ENCODE measurements at regions not wholly inside any gene's neighbourhood (a gene's known extent, or its start where the extent isn't known, plus 50 kb on each side); places are given as distances from the start of the nearest gene placed in this dataset.
"Not testable (repeated sequence)": the region's sequence is repeated elsewhere in the genome, so short reads cannot be mapped to it uniquely, and the experiment has no call there.

GRCh38 chr17:22518185-22518584 is 825.9 kb downstream of the KCNJ18 start:
- H3K27me3 Mint-ChIP-seq = no peaks in the 10 kb centered on the region
- ChIA-PET POLR2A (no interaction called here), CTCF (no interaction called here)
- no peaks in the 10 kb centered on the region for H3K4me1 Mint-ChIP-seq
- Histone ChIP-seq H3K36me3 (ENCODE audit: control insufficient read depth in 2 of 3, insufficient read depth in 3 of 3, low read length in 3 of 3) (no peaks in the 10 kb centered on the region), H3K4me3 (ENCODE audit: low read length) (no peak overlapping the region), H3K4me1 (ENCODE audit: control insufficient read depth in 2 of 2, insufficient read depth in 2 of 2, low read length in 2 of 2) (no peaks in the 10 kb centered on the region), H3K9me3 (ENCODE audit: control insufficient read depth in 2 of 3, low read length in 3 of 3) (peaks cover 0 to 4% (median 0%) of the 10 kb centered on the region in 3 experiments), H3K27ac (ENCODE audit: low read depth, low read length) (no peak overlapping the region), H3K27me3 (ENCODE audit: control insufficient read depth in 2 of 2, insufficient read depth in 2 of 2, low read length in 2 of 2) (no peaks in the 10 kb centered on the region)
- H3K36me3 Mint-ChIP-seq = peaks cover 0 to 4% (median 0%) of the 10 kb centered on the region in 5 donors
- H3K4me3 Mint-ChIP-seq = no peak overlapping the region
- intact Hi-C loops (cut with micrococcal nuclease) = no loop called here
- peaks cover 0 to 21% (median 11%) of the 10 kb centered on the region in 11 donors for H3K9me3 Mint-ChIP-seq
- DNase-seq (no peak), ATAC-seq (no peak)
- H3K27ac Mint-ChIP-seq = no peak overlapping the region

DNA sequence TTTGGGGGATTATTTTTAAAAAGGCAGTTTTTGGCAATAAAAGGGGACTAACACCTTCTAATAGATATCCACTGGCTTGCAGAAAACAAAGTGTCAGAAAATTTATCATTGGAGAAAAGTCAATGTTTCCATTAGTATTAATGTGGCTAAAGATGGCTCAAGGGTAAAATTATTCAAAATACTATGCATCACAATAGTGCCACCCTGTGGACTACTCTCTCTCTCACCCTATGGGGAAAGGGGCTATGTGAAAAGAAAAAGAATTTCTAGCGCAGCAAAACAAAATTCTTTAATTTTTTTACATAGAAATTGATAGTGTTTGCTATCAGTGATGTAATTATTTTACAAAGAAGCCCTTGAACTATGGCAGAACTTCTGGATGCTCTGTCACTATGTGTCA is 856.5 kb downstream of the KCNJ18 start:
- ATAC-seq; H3K27me3 Mint-ChIP-seq; H3K4me3 Mint-ChIP-seq; H3K36me3 ChIP-seq (ENCODE audit: control insufficient read depth in 2 of 3, insufficient read depth in 3 of 3, low read length in 3 of 3); H3K27ac ChIP-seq (ENCODE audit: low read depth, low read length); H3K27me3 ChIP-seq (ENCODE audit: control insufficient read depth in 2 of 2, insufficient read depth in 2 of 2, low read length in 2 of 2); H3K9me3 ChIP-seq (ENCODE audit: control insufficient read depth in 2 of 3, low read length in 3 of 3); POLR2A ChIA-PET; CTCF ChIA-PET; DNase-seq; H3K36me3 Mint-ChIP-seq; intact Hi-C loops (cut with micrococcal nuclease); H3K4me1 Mint-ChIP-seq; H3K27ac Mint-ChIP-seq; H3K4me3 ChIP-seq (ENCODE audit: low read length); H3K4me1 ChIP-seq (ENCODE audit: control insufficient read depth in 2 of 2, insufficient read depth in 2 of 2, low read length in 2 of 2): not testable (repeated sequence)
- H3K9me3 Mint-ChIP-seq = peaks cover 0 to 10% (median 5%) of the 10 kb centered on the region in 11 donors

DNA sequence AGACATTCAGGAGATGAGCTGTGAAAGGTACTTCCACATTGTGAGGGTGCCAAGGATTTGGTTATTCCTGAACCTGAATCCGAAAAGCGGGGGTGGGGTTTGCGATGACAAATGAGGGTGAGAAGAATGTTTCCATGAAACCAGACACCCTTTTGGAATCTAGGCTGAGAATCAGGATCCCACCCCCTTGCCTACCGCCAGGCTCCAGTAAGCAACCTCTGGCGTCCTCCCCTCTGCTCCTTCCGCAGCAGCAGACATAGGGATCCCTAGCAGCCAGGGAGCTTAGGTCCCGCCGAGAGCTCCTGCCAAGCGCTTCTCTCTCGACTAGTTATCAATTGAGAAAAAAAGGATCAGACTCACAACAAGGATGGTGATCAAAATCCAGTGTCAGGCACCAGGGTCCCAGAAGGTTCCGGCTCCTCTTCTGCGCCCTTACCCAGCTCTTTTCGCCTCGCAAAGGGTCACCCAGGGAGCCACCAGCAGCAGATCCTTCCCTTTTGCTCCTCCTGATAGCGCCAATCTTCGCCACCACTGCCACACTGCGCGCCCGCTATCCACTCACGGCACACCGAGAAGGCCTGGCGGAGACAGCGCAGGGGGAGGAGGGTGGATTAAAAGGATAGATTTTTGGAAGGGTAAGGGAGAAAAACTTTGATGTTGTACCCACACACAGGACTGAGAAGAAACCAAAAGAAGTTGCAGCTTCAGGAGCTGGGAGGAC is 859.5 kb downstream of the KCNJ18 start:
- H3K27ac ChIP-seq (ENCODE audit: low read depth, low read length); H3K9me3 ChIP-seq (ENCODE audit: control insufficient read depth in 2 of 3, low read length in 3 of 3); H3K4me1 Mint-ChIP-seq; H3K27me3 ChIP-seq (ENCODE audit: control insufficient read depth in 2 of 2, insufficient read depth in 2 of 2, low read length in 2 of 2); H3K36me3 ChIP-seq (ENCODE audit: control insufficient read depth in 2 of 3, insufficient read depth in 3 of 3, low read length in 3 of 3); DNase-seq; POLR2A ChIA-PET; CTCF ChIA-PET; H3K4me3 Mint-ChIP-seq; H3K27me3 Mint-ChIP-seq; intact Hi-C loops (cut with micrococcal nuclease); ATAC-seq; H3K27ac Mint-ChIP-seq; H3K4me1 ChIP-seq (ENCODE audit: control insufficient read depth in 2 of 2, insufficient read depth in 2 of 2, low read length in 2 of 2); H3K4me3 ChIP-seq (ENCODE audit: low read length); H3K36me3 Mint-ChIP-seq: not testable (repeated sequence)
- H3K9me3 Mint-ChIP-seq = peaks cover 0 to 18% (median 7%) of the 10 kb centered on the region in 11 donors

DNA sequence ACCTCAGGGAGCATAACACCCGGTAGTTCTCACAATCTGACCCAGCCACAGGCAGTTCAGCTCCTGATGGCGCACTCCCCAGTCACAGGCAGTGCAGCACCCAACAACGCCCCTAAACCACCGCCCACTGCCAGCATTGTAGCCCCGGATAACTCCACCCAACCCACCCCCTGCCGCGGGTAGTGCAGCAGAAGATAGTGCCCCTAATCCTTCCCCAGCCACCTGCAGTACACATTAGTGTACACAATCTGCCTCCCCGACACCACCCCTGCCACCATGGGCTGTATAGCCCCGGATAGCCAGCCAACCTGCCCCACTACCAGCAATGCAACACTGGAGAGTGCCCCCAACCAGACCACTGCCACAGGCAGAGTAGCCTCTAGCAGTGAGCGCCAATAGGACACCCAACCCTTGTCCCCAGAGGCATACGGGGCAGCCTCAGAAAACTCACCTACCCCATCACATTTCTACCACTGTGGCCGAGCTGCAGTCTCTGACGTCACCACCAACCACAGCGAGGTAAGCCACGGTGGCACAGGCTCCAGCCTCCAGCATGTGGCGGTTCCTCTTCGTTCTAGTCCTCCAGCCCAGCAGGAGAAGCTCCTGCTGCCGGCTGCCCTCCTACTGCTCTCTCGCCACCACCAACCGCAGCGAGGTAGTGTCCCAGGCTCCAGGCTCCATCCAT is 877.3 kb downstream of the KCNJ18 start:
- H3K27ac ChIP-seq (ENCODE audit: low read depth, low read length) = no peak overlapping the region
- H3K27ac Mint-ChIP-seq = no peak overlapping the region
- DNase-seq (no peak), ATAC-seq (no peak)
- H3K27me3 Mint-ChIP-seq = peaks cover 0 to 7% (median 0%) of the 10 kb centered on the region in 5 donors
- intact Hi-C loops (cut with micrococcal nuclease) = no loop called here
- H3K9me3 ChIP-seq (ENCODE audit: control insufficient read depth in 2 of 3, low read length in 3 of 3) = peaks cover 0 to 16% (median 0%) of the 10 kb centered on the region in 3 experiments
- ChIA-PET CTCF (no interaction called here), POLR2A (no interaction called here)
- H3K36me3 ChIP-seq (ENCODE audit: control insufficient read depth in 2 of 3, insufficient read depth in 3 of 3, low read length in 3 of 3) = no peaks in the 10 kb centered on the region
- no peak overlapping the region for H3K4me3 ChIP-seq (ENCODE audit: low read length)
- peaks cover 0 to 11% (median 0%) of the 10 kb centered on the region in 5 donors for H3K36me3 Mint-ChIP-seq
- H3K27me3 ChIP-seq (ENCODE audit: control insufficient read depth in 2 of 2, insufficient read depth in 2 of 2, low read length in 2 of 2) = no peaks in the 10 kb centered on the region
- no peaks in the 10 kb centered on the region for H3K4me1 ChIP-seq (ENCODE audit: control insufficient read depth in 2 of 2, insufficient read depth in 2 of 2, low read length in 2 of 2)
- no peak overlapping the region for H3K4me3 Mint-ChIP-seq
- H3K9me3 Mint-ChIP-seq = peaks cover 0 to 48% (median 22%) of the 10 kb centered on the region in 11 donors
- no peaks in the 10 kb centered on the region for H3K4me1 Mint-ChIP-seq

GRCh38 chr17:22570144-22570845 is 878.0 kb downstream of the KCNJ18 start:
- H3K36me3 Mint-ChIP-seq = peaks cover 0 to 11% (median 0%) of the 10 kb centered on the region in 5 donors
- CTCF ChIA-PET = no interaction called here
- H3K4me1 ChIP-seq (ENCODE audit: control insufficient read depth in 2 of 2, insufficient read depth in 2 of 2, low read length in 2 of 2) = no peaks in the 10 kb centered on the region
- H3K27ac ChIP-seq (ENCODE audit: low read depth, low read length) = no peak overlapping the region
- H3K4me1 Mint-ChIP-seq = no peaks in the 10 kb centered on the region
- H3K36me3 ChIP-seq (ENCODE audit: control insufficient read depth in 2 of 3, insufficient read depth in 3 of 3, low read length in 3 of 3) = no peaks in the 10 kb centered on the region
- no peak for DNase-seq
- H3K27me3 Mint-ChIP-seq = peaks cover 0 to 7% (median 0%) of the 10 kb centered on the region in 5 donors
- no peak overlapping the region for H3K27ac Mint-ChIP-seq
- no peak overlapping the region for H3K4me3 Mint-ChIP-seq
- ATAC-seq = no peak
- intact Hi-C loops (cut with micrococcal nuclease) = no loop called here
- H3K9me3 Mint-ChIP-seq = peaks cover 0 to 48% (median 22%) of the 10 kb centered on the region in 11 donors
- peaks cover 0 to 16% (median 0%) of the 10 kb centered on the region in 3 experiments for H3K9me3 ChIP-seq (ENCODE audit: control insufficient read depth in 2 of 3, low read length in 3 of 3)
- H3K4me3 ChIP-seq (ENCODE audit: low read length) = no peak overlapping the region
- POLR2A ChIA-PET = no interaction called here
- H3K27me3 ChIP-seq (ENCODE audit: control insufficient read depth in 2 of 2, insufficient read depth in 2 of 2, low read length in 2 of 2) = no peaks in the 10 kb centered on the region

- intact Hi-C loops (cut with micrococcal nuclease) = no loop called here
- Mint-ChIP-seq H3K27ac (no peak overlapping the region), H3K36me3 (no peaks in the 10 kb centered on the region), H3K4me3 (no peak overlapping the region), H3K27me3 (no peaks in the 10 kb centered on the region), H3K4me1 (peaks cover 0 to 1% (median 0%) of the 10 kb centered on the region in 7 donors), H3K9me3 (peaks cover 0 to 26% (median 6%) of the 10 kb centered on the region in 11 donors)
- DNase-seq (no peak), ATAC-seq (no peak)
- CTCF ChIA-PET = no interaction called here
- Histone ChIP-seq H3K27me3 (ENCODE audit: control insufficient read depth in 2 of 2, insufficient read depth in 2 of 2, low read length in 2 of 2) (no peaks in the 10 kb centered on the region), H3K36me3 (ENCODE audit: control insufficient read depth in 2 of 3, insufficient read depth in 3 of 3, low read length in 3 of 3) (no peaks in the 10 kb centered on the region), H3K4me3 (ENCODE audit: low read length) (no peak overlapping the region), H3K27ac (ENCODE audit: low read depth, low read length) (no peak overlapping the region), H3K4me1 (ENCODE audit: control insufficient read depth in 2 of 2, insufficient read depth in 2 of 2, low read length in 2 of 2) (no peaks in the 10 kb centered on the region), H3K9me3 (ENCODE audit: control insufficient read depth in 2 of 3, low read length in 3 of 3) (peaks cover 0 to 5% (median 0%) of the 10 kb centered on the region in 3 experiments)
- POLR2A ChIA-PET = no interaction called here
Observed at GRCh38 chr17:22599322-22599721, 907.0 kb downstream of the KCNJ18 start.
